Spleen (tissue), 7 donors: ENCODE measurements at regions not wholly inside any gene's neighbourhood (a gene's known extent, or its start where the extent isn't known, plus 50 kb on each side); places are given as distances from the start of the nearest gene placed in this dataset.

Experiments used
- POLR2A ChIP-seq, 3 donors: fragments of 450-650 bp; IDR thresholded peaks; one replicate each; pipeline ENCODE4 v1.5.1; 2017; ENCODE audit warnings: antibody characterized with exemption in 3 of 3, mild to moderate bottlenecking in 1 of 3
- POLR2AphosphoS5 ChIP-seq, 3 donors: sonication (generic); formaldehyde crosslinking; IDR thresholded peaks; one replicate each; pipeline ENCODE4 v1.5.1; 2017; ENCODE audit warnings: antibody characterized with exemption in 3 of 3
- TF ChIP-seq, protein P1 (sequence below), 11 experiments: fragments of 200-600 bp in 7 of 11; fragments of 450-650 bp in 4 of 11; sonication (generic) in 4 of 11; IDR thresholded peaks in 8 of 11; conservative IDR thresholded peaks in 3 of 11; 1 replicate in 7 of 11; 2 replicates in 4 of 11; pipeline versions ENCODE4 v1.4.0 to v1.8.0; 2016 to 2021; ENCODE audit warnings: antibody characterized with exemption in 11 of 11, inconsistent platforms in 4 of 11, mild to moderate bottlenecking in 1 of 11
- donor health status: DM: no; HTN: no; CAD: no; lungs with moderate emphysema.
- donor health status: DM: no; HTN: no; CAD: no.
- donor health status: DM: no; HTN: no; CAD: no.

GRCh38 chr6:92550501-92550900, 868.9 kb downstream of the EPHA7 start:
- no peak for TF ChIP-seq POLR2A (IDR thresholded peaks at IDR 0.05)
- TF ChIP-seq, protein P1, sequence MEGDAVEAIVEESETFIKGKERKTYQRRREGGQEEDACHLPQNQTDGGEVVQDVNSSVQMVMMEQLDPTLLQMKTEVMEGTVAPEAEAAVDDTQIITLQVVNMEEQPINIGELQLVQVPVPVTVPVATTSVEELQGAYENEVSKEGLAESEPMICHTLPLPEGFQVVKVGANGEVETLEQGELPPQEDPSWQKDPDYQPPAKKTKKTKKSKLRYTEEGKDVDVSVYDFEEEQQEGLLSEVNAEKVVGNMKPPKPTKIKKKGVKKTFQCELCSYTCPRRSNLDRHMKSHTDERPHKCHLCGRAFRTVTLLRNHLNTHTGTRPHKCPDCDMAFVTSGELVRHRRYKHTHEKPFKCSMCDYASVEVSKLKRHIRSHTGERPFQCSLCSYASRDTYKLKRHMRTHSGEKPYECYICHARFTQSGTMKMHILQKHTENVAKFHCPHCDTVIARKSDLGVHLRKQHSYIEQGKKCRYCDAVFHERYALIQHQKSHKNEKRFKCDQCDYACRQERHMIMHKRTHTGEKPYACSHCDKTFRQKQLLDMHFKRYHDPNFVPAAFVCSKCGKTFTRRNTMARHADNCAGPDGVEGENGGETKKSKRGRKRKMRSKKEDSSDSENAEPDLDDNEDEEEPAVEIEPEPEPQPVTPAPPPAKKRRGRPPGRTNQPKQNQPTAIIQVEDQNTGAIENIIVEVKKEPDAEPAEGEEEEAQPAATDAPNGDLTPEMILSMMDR (IDR thresholded peaks at IDR 0.05 in 8 of 11, conservative IDR thresholded peaks at IDR 0.05 in 3 of 11): no peak
- no peak for TF ChIP-seq POLR2AphosphoS5 (IDR thresholded peaks at IDR 0.05)
